OCI-LY7 (cell line): ENCODE measurements at regions not wholly inside any gene's neighbourhood (a gene's known extent, or its start where the extent isn't known, plus 50 kb on each side); places are given as distances from the start of the nearest gene placed in this dataset.

Experiments used
- BruUV-seq: library from RNA; stranded (reverse); fragments of 400-500 nt; replicated peaks from 2 replicates; lab custom pipeline; 2021; lab: Mats Ljungman, UMichigan
- CTCF ChIA-PET: fragments of 300-600 bp; sonication (Branson Sonifier 250); formaldehyde crosslinking; loops from one replicate; lab custom pipeline; 2022; ENCODE audit warnings: antibody characterized with exemption; ENCODE audit not compliant: unreplicated experiment; lab: Charles Lee
- POLR2A ChIA-PET: fragments of 300-600 bp; sonication (Branson Sonifier 250); formaldehyde crosslinking; loops from one replicate; lab custom pipeline; 2022; ENCODE audit warnings: antibody characterized with exemption; lab: Charles Lee
- DNase-seq: peaks from one replicate; pipeline ENCODE4 v3.0.0-alpha.2; 2015; ENCODE audit warnings: low spot score
- H2AFZ ChIP-seq: fragments of 200-600 bp; sonication (generic), shearing (Covaris generic); 2 replicates; pipeline ENCODE4 v1.6.1; 2014; ENCODE audit warnings: mild to moderate bottlenecking, antibody characterized with exemption, low read length, moderate library complexity
- H3K27ac ChIP-seq: fragments of 200-600 bp; sonication (generic); 2 replicates; pipeline ENCODE4 v1.5.1; 2014; ENCODE audit warnings: mixed run types, low read depth, mild to moderate bottlenecking, moderate library complexity, low read length, inconsistent platforms; ENCODE audit not compliant: poor library complexity, severe bottlenecking
- H3K36me3 ChIP-seq: fragments of 200-600 bp; sonication (generic); 2 replicates; pipeline ENCODE4 v1.6.1; 2014; ENCODE audit warnings: mild to moderate bottlenecking, antibody characterized with exemption, low read length, moderate library complexity, mixed read lengths; ENCODE audit not compliant: insufficient read depth
- H3K4me1 ChIP-seq: fragments of 200-600 bp; sonication (generic); 2 replicates; pipeline ENCODE4 v1.5.1; 2014; ENCODE audit warnings: mild to moderate bottlenecking, low read length; ENCODE audit not compliant: insufficient read depth, poor library complexity, severe bottlenecking
- H3K4me2 ChIP-seq: fragments of 200-600 bp; sonication (generic); 2 replicates; pipeline ENCODE4 v1.6.1; 2014; ENCODE audit warnings: mild to moderate bottlenecking, low read length
- H3K4me3 ChIP-seq: fragments of 200-600 bp; sonication (generic); 2 replicates; pipeline ENCODE4 v1.5.1; 2014; ENCODE audit warnings: mild to moderate bottlenecking, low read depth, low read length; ENCODE audit not compliant: poor library complexity, severe bottlenecking
- H3K79me2 ChIP-seq: fragments of 200-600 bp; sonication (generic); 2 replicates; pipeline ENCODE4 v1.6.1; 2016; ENCODE audit warnings: low read depth, mild to moderate bottlenecking, low read length, moderate library complexity, mixed read lengths; ENCODE audit not compliant: insufficient read depth
- H3K9me2 ChIP-seq: fragments of 200-600 bp; sonication (generic); 2 replicates; pipeline ENCODE4 v1.6.1; 2016; ENCODE audit warnings: mild to moderate bottlenecking, low read length, mixed read lengths; ENCODE audit not compliant: insufficient read depth
- H3K9me3 ChIP-seq: fragments of 200-600 bp; sonication (generic); 2 replicates; pipeline ENCODE4 v1.6.1; 2014; ENCODE audit warnings: mild to moderate bottlenecking, mixed run types, low read length, mixed read lengths
- H4K20me1 ChIP-seq: fragments of 200-600 bp; sonication (generic); 2 replicates; pipeline ENCODE4 v1.6.1; 2014; ENCODE audit warnings: mild to moderate bottlenecking, antibody characterized with exemption, low read length, moderate library complexity, mixed read lengths; ENCODE audit not compliant: insufficient read depth
- EZH2phosphoT487 ChIP-seq: fragments of 200-600 bp; sonication (generic); IDR thresholded peaks from 2 replicates; pipeline ENCODE4 v1.6.1; 2018; ENCODE audit warnings: low read depth, borderline replicate concordance, mild to moderate bottlenecking, mixed run types, antibody characterized with exemption, low read length, moderate library complexity, mixed read lengths
- intact Hi-C: fragments of 100-400 bp; cut with micrococcal nuclease; formaldehyde crosslinking; loops from one replicate; pipeline ENCODE4 v1.10.0; 2022; ENCODE audit not compliant: unreplicated experiment
- TF ChIP-seq, protein P1 (sequence below): fragments of 200-600 bp; sonication (generic); conservative IDR thresholded peaks from 2 replicates; pipeline ENCODE4 v1.5.1; 2014; ENCODE audit warnings: mild to moderate bottlenecking, antibody characterized with exemption, low read length, moderate library complexity, mixed read lengths

GRCh38 chr15:94002041-94002440 lies 229.3 kb upstream of the MCTP2 start:
- Histone ChIP-seq H3K79me2 (no peaks in the 10 kb centered on the region), H3K36me3 (no peaks in the 10 kb centered on the region), H3K9me2 (no peaks in the 10 kb centered on the region), H3K4me3 (no peak overlapping the region), H4K20me1 (no peaks in the 10 kb centered on the region), H3K4me2 (no peak overlapping the region), H2AFZ (no peak overlapping the region), H3K4me1 (no peaks in the 10 kb centered on the region), H3K9me3 (no peaks in the 10 kb centered on the region), H3K27ac (no peak overlapping the region)
- TF ChIP-seq, protein P1, sequence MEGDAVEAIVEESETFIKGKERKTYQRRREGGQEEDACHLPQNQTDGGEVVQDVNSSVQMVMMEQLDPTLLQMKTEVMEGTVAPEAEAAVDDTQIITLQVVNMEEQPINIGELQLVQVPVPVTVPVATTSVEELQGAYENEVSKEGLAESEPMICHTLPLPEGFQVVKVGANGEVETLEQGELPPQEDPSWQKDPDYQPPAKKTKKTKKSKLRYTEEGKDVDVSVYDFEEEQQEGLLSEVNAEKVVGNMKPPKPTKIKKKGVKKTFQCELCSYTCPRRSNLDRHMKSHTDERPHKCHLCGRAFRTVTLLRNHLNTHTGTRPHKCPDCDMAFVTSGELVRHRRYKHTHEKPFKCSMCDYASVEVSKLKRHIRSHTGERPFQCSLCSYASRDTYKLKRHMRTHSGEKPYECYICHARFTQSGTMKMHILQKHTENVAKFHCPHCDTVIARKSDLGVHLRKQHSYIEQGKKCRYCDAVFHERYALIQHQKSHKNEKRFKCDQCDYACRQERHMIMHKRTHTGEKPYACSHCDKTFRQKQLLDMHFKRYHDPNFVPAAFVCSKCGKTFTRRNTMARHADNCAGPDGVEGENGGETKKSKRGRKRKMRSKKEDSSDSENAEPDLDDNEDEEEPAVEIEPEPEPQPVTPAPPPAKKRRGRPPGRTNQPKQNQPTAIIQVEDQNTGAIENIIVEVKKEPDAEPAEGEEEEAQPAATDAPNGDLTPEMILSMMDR: no peak
- TF ChIP-seq EZH2phosphoT487: no peak
- no peak for DNase-seq
- POLR2A ChIA-PET: no interaction called here
- no TSS peak for BruUV-seq
- CTCF ChIA-PET: no interaction called here
- intact Hi-C loops: no loop called here

DNA sequence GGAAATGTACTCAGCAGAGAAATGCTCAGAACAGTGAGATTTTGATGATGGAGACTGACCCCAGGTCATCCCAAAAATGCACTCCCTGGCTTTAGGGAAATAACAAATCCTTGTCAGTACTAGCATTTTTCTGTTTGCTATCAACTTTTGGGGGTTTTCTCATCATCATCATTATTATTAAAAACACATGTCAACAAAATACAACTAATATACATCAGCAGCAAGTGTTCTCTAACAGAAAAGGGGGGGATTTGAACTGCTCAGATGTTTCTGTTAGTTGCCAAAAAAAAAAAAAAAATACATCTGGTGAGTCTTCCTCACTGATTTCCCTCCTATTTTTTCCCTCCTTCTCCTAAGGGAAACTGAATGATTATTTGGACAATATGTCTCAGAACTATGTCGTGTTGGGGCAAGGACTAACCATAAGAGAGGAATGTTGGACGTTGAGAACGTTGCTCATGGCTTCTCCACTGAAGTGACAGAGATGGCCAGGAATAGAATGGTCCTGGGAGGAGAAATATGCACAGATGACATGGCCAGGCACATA lies 230.0 kb upstream of the MCTP2 start:
- H3K9me3 ChIP-seq: no peaks in the 10 kb centered on the region
- no peaks in the 10 kb centered on the region for H3K79me2 ChIP-seq
- intact Hi-C loops: no loop called here
- CTCF ChIA-PET: no interaction called here
- no peak overlapping the region for H3K4me2 ChIP-seq
- no peaks in the 10 kb centered on the region for H3K36me3 ChIP-seq
- no peaks in the 10 kb centered on the region for H4K20me1 ChIP-seq
- no peak for TF ChIP-seq EZH2phosphoT487
- H3K4me1 ChIP-seq: no peaks in the 10 kb centered on the region
- no peaks in the 10 kb centered on the region for H3K9me2 ChIP-seq
- POLR2A ChIA-PET: no interaction called here
- no peak for DNase-seq
- no TSS peak for BruUV-seq
- H3K4me3 ChIP-seq: no peak overlapping the region
- H2AFZ ChIP-seq: no peak overlapping the region
- no peak overlapping the region for H3K27ac ChIP-seq

DNA sequence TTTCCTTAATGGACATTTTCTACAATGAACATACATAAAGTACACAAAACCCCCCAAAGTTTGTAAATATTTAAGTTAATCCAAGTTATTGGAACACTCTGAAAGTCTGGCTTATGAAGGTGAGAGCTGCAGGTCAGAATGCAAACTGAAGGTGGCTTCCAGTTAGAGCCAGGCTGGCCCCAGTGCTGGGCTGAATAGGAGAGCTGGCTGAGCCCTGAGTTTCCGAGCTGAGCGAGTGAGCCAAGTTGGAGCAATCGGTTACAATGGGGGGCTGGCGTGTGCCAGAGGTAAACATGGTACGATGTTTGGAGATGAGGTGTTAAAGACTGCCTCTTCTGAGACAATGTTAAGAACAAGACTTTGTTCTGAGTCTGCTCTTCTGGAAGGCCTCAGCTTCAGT lies 230.8 kb upstream of the MCTP2 start:
- no peak overlapping the region for H3K27ac ChIP-seq
- TF ChIP-seq EZH2phosphoT487: no peak
- TF ChIP-seq, protein P1: no peak
- no peaks in the 10 kb centered on the region for H3K79me2 ChIP-seq
- ChIA-PET POLR2A (no interaction called here), CTCF (no interaction called here)
- H3K36me3 ChIP-seq: no peaks in the 10 kb centered on the region
- no peak for DNase-seq
- intact Hi-C loops: no loop called here
- no peak overlapping the region for H2AFZ ChIP-seq
- no peaks in the 10 kb centered on the region for H3K4me1 ChIP-seq
- no peak overlapping the region for H3K4me2 ChIP-seq
- H4K20me1 ChIP-seq: no peaks in the 10 kb centered on the region
- H3K9me3 ChIP-seq: no peaks in the 10 kb centered on the region
- no peak overlapping the region for H3K4me3 ChIP-seq
- H3K9me2 ChIP-seq: no peaks in the 10 kb centered on the region
- no TSS peak for BruUV-seq
